A549 (cell line): ENCODE measurements at regions not wholly inside any gene's neighbourhood (a gene's known extent, or its start where the extent isn't known, plus 50 kb on each side); places are given as distances from the start of the nearest gene placed in this dataset.

Experiments used
- POLR2A ChIP-seq: IDR thresholded peaks from 2 replicates; pipeline ENCODE4 v1.6.1; 2012; ENCODE audit warnings: mild to moderate bottlenecking, low read length
- RAD21 ChIP-seq, 2 experiments: fragments of >200 bp in 1 of 2; sonication (Bioruptor Twin) in 1 of 2; formaldehyde crosslinking in 1 of 2; IDR thresholded peaks in 1 of 2; conservative IDR thresholded peaks in 1 of 2; 2 replicates in 1 of 2; 3 replicates in 1 of 2; pipeline ENCODE4 v1.6.1; 2012 to 2018; ENCODE audit warnings: inconsistent platforms in 1 of 2
- TF ChIP-seq, protein P1 (sequence below): fragments of >200 bp; sonication (Bioruptor Twin); formaldehyde crosslinking; IDR thresholded peaks from 3 replicates; pipeline ENCODE4 v1.5.1; 2016

- no peak for TF ChIP-seq POLR2A
- TF ChIP-seq RAD21 (conservative IDR thresholded peaks at IDR 0.05 in 1 of 2, IDR thresholded peaks at IDR 0.05 in 1 of 2) = no peak
- TF ChIP-seq, protein P1, sequence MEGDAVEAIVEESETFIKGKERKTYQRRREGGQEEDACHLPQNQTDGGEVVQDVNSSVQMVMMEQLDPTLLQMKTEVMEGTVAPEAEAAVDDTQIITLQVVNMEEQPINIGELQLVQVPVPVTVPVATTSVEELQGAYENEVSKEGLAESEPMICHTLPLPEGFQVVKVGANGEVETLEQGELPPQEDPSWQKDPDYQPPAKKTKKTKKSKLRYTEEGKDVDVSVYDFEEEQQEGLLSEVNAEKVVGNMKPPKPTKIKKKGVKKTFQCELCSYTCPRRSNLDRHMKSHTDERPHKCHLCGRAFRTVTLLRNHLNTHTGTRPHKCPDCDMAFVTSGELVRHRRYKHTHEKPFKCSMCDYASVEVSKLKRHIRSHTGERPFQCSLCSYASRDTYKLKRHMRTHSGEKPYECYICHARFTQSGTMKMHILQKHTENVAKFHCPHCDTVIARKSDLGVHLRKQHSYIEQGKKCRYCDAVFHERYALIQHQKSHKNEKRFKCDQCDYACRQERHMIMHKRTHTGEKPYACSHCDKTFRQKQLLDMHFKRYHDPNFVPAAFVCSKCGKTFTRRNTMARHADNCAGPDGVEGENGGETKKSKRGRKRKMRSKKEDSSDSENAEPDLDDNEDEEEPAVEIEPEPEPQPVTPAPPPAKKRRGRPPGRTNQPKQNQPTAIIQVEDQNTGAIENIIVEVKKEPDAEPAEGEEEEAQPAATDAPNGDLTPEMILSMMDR = no peak
These were observed 399.6 kb downstream of the TMEM135 start for GRCh38 chr11:87437133-87437843.
